ENCODE measurements at regions not wholly inside any gene's neighbourhood (a gene's known extent, or its start where the extent isn't known, plus 50 kb on each side); places are given as distances from the start of the nearest gene placed in this dataset.

DNA sequence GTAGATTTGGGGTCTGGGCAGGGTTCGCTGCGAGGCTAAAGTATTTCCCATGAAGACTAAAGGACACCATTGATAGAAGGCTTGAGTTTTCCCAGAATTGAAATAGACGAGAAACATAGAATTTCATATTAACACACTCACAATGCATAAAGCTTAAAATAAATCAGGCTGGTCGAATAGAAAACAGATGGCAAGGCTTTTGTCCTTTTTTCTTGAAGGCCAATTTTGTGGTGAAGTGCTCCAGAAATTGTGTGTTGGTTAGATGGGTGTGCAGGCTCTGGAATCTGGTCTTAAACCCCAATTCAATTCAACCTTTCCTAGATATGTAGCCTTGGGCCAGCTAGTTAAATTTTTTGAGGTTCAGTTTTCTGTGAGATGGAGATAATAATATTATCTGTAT lies 56.9 kb upstream of the LRCH1 start:
- Histone ChIP-seq H3K4me1 (ENCODE audit: control insufficient read depth in 1 of 2, insufficient read depth in 2 of 2, low read depth in 1 of 2, low read length in 1 of 2) (no peaks in the 10 kb centered on the region), H4K20me1 (ENCODE audit: insufficient read depth) (no peaks in the 10 kb centered on the region), H3K9me2 (no peaks in the 10 kb centered on the region), H3K27ac (ENCODE audit: low read depth in 2 of 2, low read length in 1 of 2) (no peak overlapping the region), H3K4me3 (ENCODE audit: low read depth in 2 of 2, low read length in 1 of 2) (no peak overlapping the region), H3K36me3 (replicated peaks in 1 of 2; ENCODE audit: control insufficient read depth in 1 of 2, insufficient read depth in 2 of 2, low read length in 1 of 2) (no peaks in the 10 kb centered on the region), H3F3A (replicated peaks; ENCODE audit: insufficient read depth) (no peaks in the 10 kb centered on the region), H3K9me3 (no peaks in the 10 kb centered on the region), H3K4me2 (no peak overlapping the region), H3K79me2 (ENCODE audit: insufficient read depth) (no peaks in the 10 kb centered on the region), H3K27me3 (ENCODE audit: insufficient read depth) (no peaks in the 10 kb centered on the region), H2AFZ (ENCODE audit: low read depth) (no peak overlapping the region), H3K9ac (no peak overlapping the region)
- DNase-seq = no peak
- TF ChIP-seq MAX (IDR thresholded peaks at IDR 0.05; ENCODE audit: low read depth) (no peak), PBX3 (IDR thresholded peaks at IDR 0.05) (no peak), IRF3 (IDR thresholded peaks at IDR 0.05; ENCODE audit: low read depth, low read length) (no peak), RCOR1 (IDR thresholded peaks at IDR 0.05; ENCODE audit: low read length) (no peak), FOXM1 (IDR thresholded peaks at IDR 0.05; ENCODE audit: low read depth) (no peak), GATA2 (CRISPR knock-in tag; IDR thresholded peaks at IDR 0.05) (no peak), EZH2phosphoT487 (IDR thresholded peaks at IDR 0.05; ENCODE audit: borderline replicate concordance, low read depth) (no peak), TAF1 (IDR thresholded peaks at IDR 0.05; ENCODE audit: borderline replicate concordance, low read depth, low read length) (no peak), NFIC (IDR thresholded peaks at IDR 0.05; ENCODE audit: borderline replicate concordance) (no peak), GABPA (IDR thresholded peaks at IDR 0.05; ENCODE audit: low read depth) (no peak), NRF1 (IDR thresholded peaks at IDR 0.05; ENCODE audit: low read depth, low read length) (no peak), TCF12 (IDR thresholded peaks at IDR 0.05) (no peak), USF2 (IDR thresholded peaks at IDR 0.05; ENCODE audit: borderline replicate concordance, low read depth, low read length) (no peak), MXI1 (IDR thresholded peaks at IDR 0.05; ENCODE audit: low read depth, low read length) (no peak), ELF1 (IDR thresholded peaks at IDR 0.05) (no peak)
- TF ChIP-seq, protein P1, sequence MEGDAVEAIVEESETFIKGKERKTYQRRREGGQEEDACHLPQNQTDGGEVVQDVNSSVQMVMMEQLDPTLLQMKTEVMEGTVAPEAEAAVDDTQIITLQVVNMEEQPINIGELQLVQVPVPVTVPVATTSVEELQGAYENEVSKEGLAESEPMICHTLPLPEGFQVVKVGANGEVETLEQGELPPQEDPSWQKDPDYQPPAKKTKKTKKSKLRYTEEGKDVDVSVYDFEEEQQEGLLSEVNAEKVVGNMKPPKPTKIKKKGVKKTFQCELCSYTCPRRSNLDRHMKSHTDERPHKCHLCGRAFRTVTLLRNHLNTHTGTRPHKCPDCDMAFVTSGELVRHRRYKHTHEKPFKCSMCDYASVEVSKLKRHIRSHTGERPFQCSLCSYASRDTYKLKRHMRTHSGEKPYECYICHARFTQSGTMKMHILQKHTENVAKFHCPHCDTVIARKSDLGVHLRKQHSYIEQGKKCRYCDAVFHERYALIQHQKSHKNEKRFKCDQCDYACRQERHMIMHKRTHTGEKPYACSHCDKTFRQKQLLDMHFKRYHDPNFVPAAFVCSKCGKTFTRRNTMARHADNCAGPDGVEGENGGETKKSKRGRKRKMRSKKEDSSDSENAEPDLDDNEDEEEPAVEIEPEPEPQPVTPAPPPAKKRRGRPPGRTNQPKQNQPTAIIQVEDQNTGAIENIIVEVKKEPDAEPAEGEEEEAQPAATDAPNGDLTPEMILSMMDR (IDR thresholded peaks at IDR 0.05) = no peak
- 71% methylated on average over 4 of the region's 4 CpGs for WGBS (ENCODE audit: low lambda C conversion rate)
- ChIA-PET POLR2A (no interaction called here), CTCF (interaction anchor here (0.9 to 4.8 kb wide), 3 partner anchors 55 to 226 kb away, joined by 3 to 40 read pairs (median 3); no protein-coding TSS in a partner anchor)
